Activated naive CD4-positive, alpha-beta T cell treated with anti-CD3 and anti-CD28 coated beads, Interleukin-2, amount 50 U/mL, for 24 hours (primary cell): ENCODE measurements at regions not wholly inside any gene's neighbourhood (a gene's known extent, or its start where the extent isn't known, plus 50 kb on each side); places are given as distances from the start of the nearest gene placed in this dataset.
"Not testable (repeated sequence)": the region's sequence is repeated elsewhere in the genome, so short reads cannot be mapped to it uniquely, and the experiment has no call there.

Experiments used
- H3K27ac Mint-ChIP-seq: one replicate; pipeline ENCODE4 v1.8.0; 2021; ENCODE audit warnings: mild to moderate bottlenecking, mixed read lengths
- H3K27me3 Mint-ChIP-seq: one replicate; pipeline ENCODE4 v1.8.0; 2021; ENCODE audit warnings: mixed read lengths
- H3K36me3 Mint-ChIP-seq: one replicate; pipeline ENCODE4 v1.8.0; 2021; ENCODE audit warnings: mixed read lengths
- H3K4me1 Mint-ChIP-seq: one replicate; pipeline ENCODE4 v1.8.0; 2021; ENCODE audit warnings: mixed read lengths
- H3K4me3 Mint-ChIP-seq: one replicate; pipeline ENCODE4 v1.8.0; 2021; ENCODE audit warnings: mild to moderate bottlenecking, mixed read lengths
- H3K9me3 Mint-ChIP-seq: one replicate; pipeline ENCODE4 v1.8.0; 2021; ENCODE audit warnings: mixed read lengths

GRCh38 chr12:19999805-20000138 is 368.6 kb upstream of the PDE3A start:
- no peak overlapping the region for H3K4me3 Mint-ChIP-seq
- H3K4me1 Mint-ChIP-seq: no peaks in the 10 kb centered on the region
- H3K9me3 Mint-ChIP-seq: peaks cover 5% of the 10 kb centered on the region
- no peaks in the 10 kb centered on the region for H3K27me3 Mint-ChIP-seq
- no peaks in the 10 kb centered on the region for H3K36me3 Mint-ChIP-seq
- no peak overlapping the region for H3K27ac Mint-ChIP-seq

GRCh38 chr12:20000229-20000849 is 368.0 kb upstream of the PDE3A start:
- Mint-ChIP-seq H3K4me3 (no peak overlapping the region), H3K4me1 (no peaks in the 10 kb centered on the region), H3K27ac (no peak overlapping the region), H3K9me3 (peaks cover 5% of the 10 kb centered on the region), H3K27me3 (no peaks in the 10 kb centered on the region), H3K36me3 (no peaks in the 10 kb centered on the region)

- Mint-ChIP-seq H3K4me1 (no peaks in the 10 kb centered on the region), H3K4me3 (no peak overlapping the region), H3K9me3 (peaks cover 6% of the 10 kb centered on the region), H3K36me3 (no peaks in the 10 kb centered on the region), H3K27me3 (no peaks in the 10 kb centered on the region), H3K27ac (no peak overlapping the region)
Measured at GRCh38 chr12:20003252-20003651, 365.1 kb upstream of the PDE3A start.

GRCh38 chr12:20004952-20005351 is 363.4 kb upstream of the PDE3A start:
- Mint-ChIP-seq H3K4me3 (no peak overlapping the region), H3K4me1 (no peaks in the 10 kb centered on the region), H3K9me3 (peaks cover 13% of the 10 kb centered on the region), H3K27ac (no peak overlapping the region), H3K36me3 (no peaks in the 10 kb centered on the region), H3K27me3 (no peaks in the 10 kb centered on the region)

- no peak overlapping the region for H3K4me3 Mint-ChIP-seq
- no peaks in the 10 kb centered on the region for H3K36me3 Mint-ChIP-seq
- no peaks in the 10 kb centered on the region for H3K27me3 Mint-ChIP-seq
- H3K27ac Mint-ChIP-seq: no peak overlapping the region
- H3K9me3 Mint-ChIP-seq: peaks cover 13% of the 10 kb centered on the region
- no peaks in the 10 kb centered on the region for H3K4me1 Mint-ChIP-seq
Measured at GRCh38 chr12:20006871-20007730, 361.2 kb upstream of the PDE3A start.

- not testable (repeated sequence) for H3K36me3 Mint-ChIP-seq, H3K4me3 Mint-ChIP-seq, H3K4me1 Mint-ChIP-seq, H3K27me3 Mint-ChIP-seq, H3K27ac Mint-ChIP-seq
- peaks cover 15% of the 10 kb centered on the region for H3K9me3 Mint-ChIP-seq
Measured at GRCh38 chr12:20009965-20010364, 358.4 kb upstream of the PDE3A start.

- Mint-ChIP-seq H3K4me3 (no peak overlapping the region), H3K36me3 (no peaks in the 10 kb centered on the region), H3K4me1 (no peaks in the 10 kb centered on the region), H3K27ac (no peak overlapping the region), H3K9me3 (peaks cover 19% of the 10 kb centered on the region), H3K27me3 (no peaks in the 10 kb centered on the region)
Measured at GRCh38 chr12:20011200-20011599, 357.1 kb upstream of the PDE3A start.

- Mint-ChIP-seq H3K27ac (no peak overlapping the region), H3K4me1 (no peaks in the 10 kb centered on the region), H3K9me3 (peaks cover 10% of the 10 kb centered on the region), H3K36me3 (no peaks in the 10 kb centered on the region), H3K27me3 (no peaks in the 10 kb centered on the region), H3K4me3 (no peak overlapping the region)
Measured at GRCh38 chr12:20017802-20018201, 350.5 kb upstream of the PDE3A start.

GRCh38 chr12:20018406-20018805 is 349.9 kb upstream of the PDE3A start:
- Mint-ChIP-seq H3K27me3 (no peaks in the 10 kb centered on the region), H3K36me3 (no peaks in the 10 kb centered on the region), H3K4me3 (no peak overlapping the region), H3K4me1 (no peaks in the 10 kb centered on the region), H3K9me3 (peaks cover 9% of the 10 kb centered on the region), H3K27ac (no peak overlapping the region)

GRCh38 chr12:20024194-20024593 is 344.1 kb upstream of the PDE3A start:
- Mint-ChIP-seq H3K27me3 (no peaks in the 10 kb centered on the region), H3K4me1 (no peaks in the 10 kb centered on the region), H3K9me3 (no peaks in the 10 kb centered on the region), H3K36me3 (no peaks in the 10 kb centered on the region), H3K27ac (no peak overlapping the region), H3K4me3 (no peak overlapping the region)

- no peaks in the 10 kb centered on the region for H3K4me1 Mint-ChIP-seq
- H3K9me3 Mint-ChIP-seq: no peaks in the 10 kb centered on the region
- no peaks in the 10 kb centered on the region for H3K36me3 Mint-ChIP-seq
- no peak overlapping the region for H3K27ac Mint-ChIP-seq
- no peaks in the 10 kb centered on the region for H3K27me3 Mint-ChIP-seq
- H3K4me3 Mint-ChIP-seq: no peak overlapping the region
Measured at GRCh38 chr12:20028033-20028432, 340.3 kb upstream of the PDE3A start.

- no peaks in the 10 kb centered on the region for H3K27me3 Mint-ChIP-seq
- H3K4me3 Mint-ChIP-seq: no peak overlapping the region
- H3K4me1 Mint-ChIP-seq: no peaks in the 10 kb centered on the region
- no peaks in the 10 kb centered on the region for H3K36me3 Mint-ChIP-seq
- no peak overlapping the region for H3K27ac Mint-ChIP-seq
- H3K9me3 Mint-ChIP-seq: no peaks in the 10 kb centered on the region
Measured at GRCh38 chr12:20030826-20031225, 337.5 kb upstream of the PDE3A start.

- no peaks in the 10 kb centered on the region for H3K9me3 Mint-ChIP-seq
- H3K36me3 Mint-ChIP-seq: no peaks in the 10 kb centered on the region
- no peak overlapping the region for H3K4me3 Mint-ChIP-seq
- H3K27ac Mint-ChIP-seq: no peak overlapping the region
- H3K27me3 Mint-ChIP-seq: no peaks in the 10 kb centered on the region
- no peaks in the 10 kb centered on the region for H3K4me1 Mint-ChIP-seq
Measured at GRCh38 chr12:20039562-20039961, 328.8 kb upstream of the PDE3A start.

GRCh38 chr12:20040184-20040583 is 328.2 kb upstream of the PDE3A start:
- no peaks in the 10 kb centered on the region for H3K9me3 Mint-ChIP-seq
- H3K4me1 Mint-ChIP-seq: no peaks in the 10 kb centered on the region
- H3K4me3 Mint-ChIP-seq: no peak overlapping the region
- no peaks in the 10 kb centered on the region for H3K36me3 Mint-ChIP-seq
- H3K27ac Mint-ChIP-seq: no peak overlapping the region
- H3K27me3 Mint-ChIP-seq: no peaks in the 10 kb centered on the region

GRCh38 chr12:20040831-20041230 is 327.5 kb upstream of the PDE3A start:
- Mint-ChIP-seq H3K36me3 (no peaks in the 10 kb centered on the region), H3K9me3 (no peaks in the 10 kb centered on the region), H3K4me1 (no peaks in the 10 kb centered on the region), H3K27ac (no peak overlapping the region), H3K27me3 (no peaks in the 10 kb centered on the region), H3K4me3 (no peak overlapping the region)

GRCh38 chr12:20044351-20044750 is 324.0 kb upstream of the PDE3A start:
- Mint-ChIP-seq H3K36me3 (no peaks in the 10 kb centered on the region), H3K4me1 (no peaks in the 10 kb centered on the region), H3K4me3 (no peak overlapping the region), H3K27me3 (no peaks in the 10 kb centered on the region), H3K27ac (no peak overlapping the region), H3K9me3 (peaks cover 5% of the 10 kb centered on the region)

- Mint-ChIP-seq H3K4me1 (no peaks in the 10 kb centered on the region), H3K36me3 (no peaks in the 10 kb centered on the region), H3K27me3 (no peaks in the 10 kb centered on the region), H3K27ac (no peak overlapping the region), H3K4me3 (no peak overlapping the region), H3K9me3 (peaks cover 5% of the 10 kb centered on the region)
Measured at GRCh38 chr12:20044846-20045245, 323.5 kb upstream of the PDE3A start.
